A549 (cell line): ENCODE measurements at regions not wholly inside any gene's neighbourhood (a gene's known extent, or its start where the extent isn't known, plus 50 kb on each side); places are given as distances from the start of the nearest gene placed in this dataset.

ENCODE experiments used
- ATAC-seq, 2 experiments: fragments of 200-7000 bp in 1 of 2; fragments of >200 bp in 1 of 2; cut with Nextera tagmentation in 1 of 2; cut with Tn5 transposase in 1 of 2; 3 replicates each; pipeline versions ENCODE4 v1.8.0 to v1.9.1; 2018 to 2020; ENCODE audit warnings: mild to moderate bottlenecking in 1 of 2, moderate library complexity in 1 of 2
- CTCF ChIA-PET: fragments of 300-600 bp; sonication (Branson Sonifier 250); formaldehyde crosslinking; extraction: SDS; loops from one replicate; lab custom pipeline; 2021; ENCODE audit warnings: antibody characterized with exemption, inconsistent platforms; lab: Yijun Ruan, JAX
- POLR2A ChIA-PET: fragments of 350-600 bp; formaldehyde crosslinking; extraction: SDS; loops from one replicate; lab custom pipeline; 2021; ENCODE audit warnings: antibody characterized with exemption, inconsistent platforms; lab: Yijun Ruan, JAX
- DNase-seq, 2 experiments: peaks; one replicate each; pipeline versions ENCODE4 v3.0.0 to v3.0.0-alpha.2; 2011 to 2016; ENCODE audit warnings: low read depth in 1 of 2, low spot score in 1 of 2
- FAIRE-seq: peaks from 2 replicates; lab custom pipeline; 2011; peaks lifted over from hg19 to GRCh38; lab: Jason Lieb, UNC
- H3K27ac ChIP-seq, 2 experiments: fragments of >200 bp; sonication (Bioruptor Twin); formaldehyde crosslinking; 3 replicates each; pipeline ENCODE4 v1.5.1; 2016 to 2017
- H3K4me1 ChIP-seq: fragments of >200 bp; sonication (Bioruptor Twin); formaldehyde crosslinking; 3 replicates; pipeline ENCODE4 v1.6.1; 2016
- H3K4me2 ChIP-seq: fragments of >200 bp; sonication (Bioruptor Twin); formaldehyde crosslinking; 3 replicates; pipeline ENCODE4 v1.6.1; 2016
- H3K4me3 ChIP-seq: fragments of >200 bp; sonication (Bioruptor Twin); formaldehyde crosslinking; 3 replicates; pipeline ENCODE4 v1.5.1; 2016
- H3K9me3 ChIP-seq: fragments of >200 bp; sonication (Bioruptor Twin); formaldehyde crosslinking; 3 replicates; pipeline ENCODE4 v1.6.1; 2016
- BHLHE40 ChIP-seq: IDR thresholded peaks from 2 replicates; pipeline ENCODE4 v1.6.1; 2012; ENCODE audit warnings: low read depth, low read length, inconsistent platforms
- CBX2 ChIP-seq: fragments of 200-600 bp; sonication (generic); IDR thresholded peaks from 2 replicates; pipeline ENCODE4 v1.6.1; 2016; ENCODE audit warnings: low read depth, mild to moderate bottlenecking, borderline replicate concordance
- CHD2 ChIP-seq: fragments of 150-350 bp; IDR thresholded peaks from 2 replicates; pipeline ENCODE4 v1.6.1; 2014; ENCODE audit warnings: low read length; ENCODE audit not compliant: partially characterized antibody
- CHD4 ChIP-seq: fragments of 200-600 bp; sonication (generic); IDR thresholded peaks from 2 replicates; pipeline ENCODE4 v1.6.1; 2016; ENCODE audit warnings: antibody characterized with exemption, mild to moderate bottlenecking, borderline replicate concordance
- EHF ChIP-seq: fragments of 250-450 bp; sonication (Bioruptor Pico); IDR thresholded peaks from 2 replicates; pipeline ENCODE4 v1.5.0; 2020; ENCODE audit warnings: mild to moderate bottlenecking
- ESRRA ChIP-seq: fragments of 150-350 bp; IDR thresholded peaks from 2 replicates; pipeline ENCODE4 v1.6.1; 2014; ENCODE audit warnings: mild to moderate bottlenecking, low read length, borderline replicate concordance
- FOSL2 ChIP-seq, 2 experiments: fragments of 450-650 bp in 1 of 2; fragments of >200 bp in 1 of 2; sonication (Bioruptor Twin) in 1 of 2; formaldehyde crosslinking; IDR thresholded peaks; 2 replicates each; pipeline versions ENCODE4 v1.5.0 to v1.6.1; 2016 to 2020; ENCODE audit warnings: mild to moderate bottlenecking in 1 of 2, moderate library complexity in 1 of 2
- HOXA7 ChIP-seq: fragments of 250-450 bp; sonication (Bioruptor Pico); IDR thresholded peaks from 2 replicates; pipeline ENCODE4 v1.5.0; 2020; ENCODE audit warnings: mild to moderate bottlenecking, moderate library complexity
- HOXB13 ChIP-seq: fragments of 250-450 bp; sonication (Bioruptor Pico); IDR thresholded peaks from 2 replicates; pipeline ENCODE4 v1.5.0; 2020; ENCODE audit warnings: low read depth, mild to moderate bottlenecking, moderate library complexity
- HOXB5 ChIP-seq: fragments of 250-450 bp; sonication (Bioruptor Pico); IDR thresholded peaks from 2 replicates; pipeline ENCODE4 v1.5.0; 2020; ENCODE audit warnings: mild to moderate bottlenecking, moderate library complexity
- JUN ChIP-seq, 2 experiments: fragments of >200 bp; sonication (Bioruptor Twin); formaldehyde crosslinking; IDR thresholded peaks; 2 replicates in 1 of 2; 3 replicates in 1 of 2; pipeline ENCODE4 v1.6.1; 2016 to 2017
- MAFK ChIP-seq: fragments of 450-650 bp; IDR thresholded peaks from 2 replicates; pipeline ENCODE4 v1.6.1; 2014; ENCODE audit not compliant: partially characterized antibody
- MYC ChIP-seq: IDR thresholded peaks from 2 replicates; pipeline ENCODE4 v1.6.1; 2012; ENCODE audit warnings: mild to moderate bottlenecking, inconsistent platforms, low read length, improper control_type of control experiment, borderline replicate concordance
- POLR2A ChIP-seq: IDR thresholded peaks from 2 replicates; pipeline ENCODE4 v1.6.1; 2012; ENCODE audit warnings: mild to moderate bottlenecking, low read length
- POLR2AphosphoS2 ChIP-seq: conservative IDR thresholded peaks from 2 replicates; pipeline ENCODE4 v1.6.1; 2012; ENCODE audit warnings: low read length, improper control_type of control experiment, inconsistent platforms
- RAD21 ChIP-seq, 2 experiments: fragments of >200 bp in 1 of 2; sonication (Bioruptor Twin) in 1 of 2; formaldehyde crosslinking in 1 of 2; IDR thresholded peaks in 1 of 2; conservative IDR thresholded peaks in 1 of 2; 2 replicates in 1 of 2; 3 replicates in 1 of 2; pipeline ENCODE4 v1.6.1; 2012 to 2018; ENCODE audit warnings: inconsistent platforms in 1 of 2
- REST ChIP-seq: fragments of 200-600 bp; sonication (generic); IDR thresholded peaks from 2 replicates; pipeline ENCODE4 v1.6.1; 2016; ENCODE audit warnings: antibody characterized with exemption, mild to moderate bottlenecking, moderate library complexity
- RFX5 ChIP-seq: fragments of 450-650 bp; IDR thresholded peaks from 2 replicates; pipeline ENCODE4 v1.7.1; 2014; ENCODE audit warnings: antibody characterized with exemption, mild to moderate bottlenecking, moderate library complexity
- SMC3 ChIP-seq: fragments of >200 bp; sonication (Bioruptor Twin); formaldehyde crosslinking; IDR thresholded peaks from 3 replicates; pipeline ENCODE4 v1.6.1; 2018; ENCODE audit warnings: inconsistent platforms
- ZC3H11A ChIP-seq: fragments of 450-650 bp; IDR thresholded peaks from 2 replicates; pipeline ENCODE4 v1.6.1; 2014; ENCODE audit warnings: antibody characterized with exemption, mild to moderate bottlenecking
- ZFP36 ChIP-seq: fragments of 450-650 bp; IDR thresholded peaks from 2 replicates; pipeline ENCODE4 v1.6.1; 2014; ENCODE audit warnings: borderline replicate concordance; ENCODE audit not compliant: partially characterized antibody
- WGBS: methylation state at CpG from one replicate; pipeline ENCODE4 v1.1.6; 2017; ENCODE audit errors: missing lambda C conversion rate; 5-methylcytosine and 5-hydroxymethylcytosine counted together
- TF ChIP-seq, protein P1 (sequence below): IDR thresholded peaks from 2 replicates; pipeline ENCODE4 v1.6.1; 2012; ENCODE audit warnings: low read depth, borderline replicate concordance
- TF ChIP-seq, protein P2 (sequence below): fragments of >200 bp; sonication (Bioruptor Twin); formaldehyde crosslinking; IDR thresholded peaks from 2 replicates; pipeline ENCODE4 v1.6.1; 2016
- TF ChIP-seq, protein P3 (sequence below): fragments of 250-450 bp; sonication (Bioruptor Pico); IDR thresholded peaks from 2 replicates; pipeline ENCODE4 v1.5.0; 2020; ENCODE audit warnings: low read depth, mild to moderate bottlenecking, moderate library complexity
- TF ChIP-seq, protein P4 (sequence below): fragments of >200 bp; sonication (Bioruptor Twin); formaldehyde crosslinking; IDR thresholded peaks from 3 replicates; pipeline ENCODE4 v1.5.1; 2016

DNA sequence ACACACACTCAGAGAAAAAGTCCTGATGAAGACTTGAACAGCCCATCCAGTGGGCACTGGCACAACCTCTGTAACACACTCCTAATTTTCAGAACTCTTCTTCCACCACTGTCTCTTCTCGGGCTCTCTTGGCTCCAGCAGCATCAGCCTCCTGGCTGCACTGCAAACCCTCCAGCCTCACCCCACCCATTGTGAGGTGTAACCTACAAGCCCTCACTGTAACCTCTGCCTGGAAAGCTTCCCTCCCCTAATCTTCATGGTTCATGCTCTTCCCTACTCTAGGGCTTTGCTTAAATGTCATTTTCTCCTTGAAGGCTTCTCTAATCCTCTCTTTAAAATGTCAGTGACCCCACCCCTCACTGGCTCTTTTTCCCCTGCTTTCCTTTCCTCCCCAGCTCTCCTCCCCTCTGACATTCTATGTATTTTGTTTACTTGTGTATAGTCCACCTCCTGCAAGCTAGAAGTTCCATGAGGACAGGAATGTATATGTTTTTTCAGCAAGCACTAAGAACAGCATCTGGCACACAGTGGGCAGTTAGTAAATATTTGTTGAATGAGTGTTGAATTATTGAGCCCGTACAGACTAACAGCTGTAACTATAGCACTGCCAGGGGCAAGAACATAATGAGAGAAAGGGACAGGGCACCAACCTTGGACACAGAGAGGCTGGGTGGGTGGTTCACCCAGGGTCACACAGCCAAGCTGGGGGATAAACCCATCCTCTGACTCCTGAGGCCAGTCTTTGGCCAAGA, 76.4 kb downstream of the ESM1 start:
- Histone ChIP-seq H3K9me3 (no peaks in the 10 kb centered on the region), H3K4me3 (no peak overlapping the region), H3K4me1 (no peaks in the 10 kb centered on the region), H3K27ac (no peak overlapping the region), H3K4me2 (no peak overlapping the region)
- ChIA-PET POLR2A (no interaction called here), CTCF (interaction anchor here (0.9 to 10.1 kb wide), 5 partner anchors 15 to 250 kb away, joined by 3 to 83 read pairs (median 9); partner anchors contain the start of gene GPX8)
- DNase-seq (no peak), FAIRE-seq (no peak), ATAC-seq (no peak)
- WGBS = 8% methylated on average over 2 of the region's 2 CpGs
- TF ChIP-seq POLR2AphosphoS2 (no peak), POLR2A (no peak), HOXA7 (CRISPR knock-in tag) (no peak), MAFK (no peak), REST (no peak), BHLHE40 (no peak), ZFP36 (no peak), EHF (no peak), RFX5 (no peak), HOXB5 (CRISPR knock-in tag) (no peak), JUN (IDR thresholded peaks at IDR 0.05) (no peak)
- TF ChIP-seq, protein P1, sequence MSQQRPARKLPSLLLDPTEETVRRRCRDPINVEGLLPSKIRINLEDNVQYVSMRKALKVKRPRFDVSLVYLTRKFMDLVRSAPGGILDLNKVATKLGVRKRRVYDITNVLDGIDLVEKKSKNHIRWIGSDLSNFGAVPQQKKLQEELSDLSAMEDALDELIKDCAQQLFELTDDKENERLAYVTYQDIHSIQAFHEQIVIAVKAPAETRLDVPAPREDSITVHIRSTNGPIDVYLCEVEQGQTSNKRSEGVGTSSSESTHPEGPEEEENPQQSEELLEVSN = no peak
- TF ChIP-seq, protein P2, sequence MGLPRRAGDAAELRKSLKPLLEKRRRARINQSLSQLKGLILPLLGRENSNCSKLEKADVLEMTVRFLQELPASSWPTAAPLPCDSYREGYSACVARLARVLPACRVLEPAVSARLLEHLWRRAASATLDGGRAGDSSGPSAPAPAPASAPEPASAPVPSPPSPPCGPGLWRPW = no peak
- TF ChIP-seq, protein P3, sequence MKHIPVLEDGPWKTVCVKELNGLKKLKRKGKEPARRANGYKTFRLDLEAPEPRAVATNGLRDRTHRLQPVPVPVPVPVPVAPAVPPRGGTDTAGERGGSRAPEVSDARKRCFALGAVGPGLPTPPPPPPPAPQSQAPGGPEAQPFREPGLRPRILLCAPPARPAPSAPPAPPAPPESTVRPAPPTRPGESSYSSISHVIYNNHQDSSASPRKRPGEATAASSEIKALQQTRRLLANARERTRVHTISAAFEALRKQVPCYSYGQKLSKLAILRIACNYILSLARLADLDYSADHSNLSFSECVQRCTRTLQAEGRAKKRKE = no peak

GRCh38 chr5:54905942-54906537, 79.4 kb downstream of the ESM1 start:
- CTCF ChIA-PET = interaction anchor here (0.6 to 10.1 kb wide), 21 partner anchors 9 to 262 kb away, joined by 3 to 83 read pairs (median 5); partner anchors contain the start of gene GPX8
- Histone ChIP-seq H3K4me3 (no peak overlapping the region), H3K27ac (no peak overlapping the region), H3K9me3 (no peaks in the 10 kb centered on the region), H3K4me1 (no peaks in the 10 kb centered on the region), H3K4me2 (no peak overlapping the region)
- POLR2A ChIA-PET = interaction anchor here (1.5 kb wide), 1 partner anchor 254 kb away, joined by 9 read pairs; the partner anchor contains the start of gene GPX8
- 1% methylated on average over 3 of the region's 3 CpGs for WGBS
- DNase-seq = peak; percentile 42 to 56
- no peak for FAIRE-seq
- peak in 1 of 2 experiments; percentile 73; a peak in 3 of 6 replicates for ATAC-seq
- TF ChIP-seq ESRRA = no peak
- peak; percentile 74 to 79 for TF ChIP-seq RAD21 (conservative IDR thresholded peaks at IDR 0.05 in 1 of 2, IDR thresholded peaks at IDR 0.05 in 1 of 2)
- TF ChIP-seq SMC3 = peak; percentile 67
- no peak for TF ChIP-seq CHD2
- TF ChIP-seq FOSL2 (IDR thresholded peaks at IDR 0.05) = no peak
- TF ChIP-seq FOSL2 (CRISPR knock-in tag; IDR thresholded peaks at IDR 0.05) = no peak
- no peak for TF ChIP-seq HOXA7 (CRISPR knock-in tag)
- TF ChIP-seq CBX2 = no peak
- no peak for TF ChIP-seq CHD4
- TF ChIP-seq HOXB13 = no peak
- TF ChIP-seq ZC3H11A = no peak
- peak; percentile 48 for TF ChIP-seq MAFK
- no peak for TF ChIP-seq MYC
- TF ChIP-seq, protein P4, sequence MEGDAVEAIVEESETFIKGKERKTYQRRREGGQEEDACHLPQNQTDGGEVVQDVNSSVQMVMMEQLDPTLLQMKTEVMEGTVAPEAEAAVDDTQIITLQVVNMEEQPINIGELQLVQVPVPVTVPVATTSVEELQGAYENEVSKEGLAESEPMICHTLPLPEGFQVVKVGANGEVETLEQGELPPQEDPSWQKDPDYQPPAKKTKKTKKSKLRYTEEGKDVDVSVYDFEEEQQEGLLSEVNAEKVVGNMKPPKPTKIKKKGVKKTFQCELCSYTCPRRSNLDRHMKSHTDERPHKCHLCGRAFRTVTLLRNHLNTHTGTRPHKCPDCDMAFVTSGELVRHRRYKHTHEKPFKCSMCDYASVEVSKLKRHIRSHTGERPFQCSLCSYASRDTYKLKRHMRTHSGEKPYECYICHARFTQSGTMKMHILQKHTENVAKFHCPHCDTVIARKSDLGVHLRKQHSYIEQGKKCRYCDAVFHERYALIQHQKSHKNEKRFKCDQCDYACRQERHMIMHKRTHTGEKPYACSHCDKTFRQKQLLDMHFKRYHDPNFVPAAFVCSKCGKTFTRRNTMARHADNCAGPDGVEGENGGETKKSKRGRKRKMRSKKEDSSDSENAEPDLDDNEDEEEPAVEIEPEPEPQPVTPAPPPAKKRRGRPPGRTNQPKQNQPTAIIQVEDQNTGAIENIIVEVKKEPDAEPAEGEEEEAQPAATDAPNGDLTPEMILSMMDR = peak; percentile 70
